ENCODE measurements at regions not wholly inside any gene's neighbourhood (a gene's known extent, or its start where the extent isn't known, plus 50 kb on each side); places are given as distances from the start of the nearest gene placed in this dataset.

DNA sequence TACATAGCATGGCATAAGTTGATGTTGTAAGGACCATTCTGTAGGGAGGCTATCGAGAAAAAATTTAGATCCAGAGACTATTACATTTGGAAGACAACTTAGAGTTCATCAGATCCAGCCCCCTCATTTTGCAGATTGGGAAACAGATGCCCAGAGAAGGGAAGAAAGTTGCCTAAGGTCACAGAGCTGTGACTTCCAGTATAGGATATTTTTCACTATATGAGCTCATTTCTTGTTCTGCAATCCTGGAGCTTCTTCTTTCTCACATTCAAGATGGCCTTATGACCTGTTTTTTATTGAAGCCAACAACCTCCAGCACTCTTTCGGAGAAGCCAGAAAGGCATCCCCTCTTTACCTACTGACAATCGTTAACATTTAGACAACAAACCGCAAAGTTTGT lies 421.8 kb upstream of the PLXNA2 start:
- no peak for DNase-seq (ENCODE audit: low spot score in 2 of 2)
- H3K4me3 ChIP-seq (ENCODE audit: low read depth, poor library complexity, severe bottlenecking): no peak overlapping the region
- intact Hi-C loops (cut with DNase I; ENCODE audit: low total_unique reads): no loop called here
- 90% methylated on average over 4 of the region's 4 CpGs for WGBS, 2 donors
- TF ChIP-seq CTCF (IDR thresholded peaks at IDR 0.05) (no peak), POLR2A (IDR thresholded peaks at IDR 0.05) (no peak)

- WGBS, 2 donors: 55 to 59% methylated on average over 1 of the region's 1 CpG
- H3K4me3 ChIP-seq (ENCODE audit: low read depth, poor library complexity, severe bottlenecking): no peak overlapping the region
- DNase-seq (ENCODE audit: low spot score in 2 of 2): no peak
- intact Hi-C loops (cut with DNase I; ENCODE audit: low total_unique reads): loop anchor here (2.0 kb wide), 1 partner anchor 22 kb away; no protein-coding TSS in a partner anchor
- no peak for TF ChIP-seq CTCF (IDR thresholded peaks at IDR 0.05)
- TF ChIP-seq POLR2A (IDR thresholded peaks at IDR 0.05): no peak
Measured at GRCh38 chr1:208668991-208669390, 424.8 kb upstream of the PLXNA2 start.

DNA sequence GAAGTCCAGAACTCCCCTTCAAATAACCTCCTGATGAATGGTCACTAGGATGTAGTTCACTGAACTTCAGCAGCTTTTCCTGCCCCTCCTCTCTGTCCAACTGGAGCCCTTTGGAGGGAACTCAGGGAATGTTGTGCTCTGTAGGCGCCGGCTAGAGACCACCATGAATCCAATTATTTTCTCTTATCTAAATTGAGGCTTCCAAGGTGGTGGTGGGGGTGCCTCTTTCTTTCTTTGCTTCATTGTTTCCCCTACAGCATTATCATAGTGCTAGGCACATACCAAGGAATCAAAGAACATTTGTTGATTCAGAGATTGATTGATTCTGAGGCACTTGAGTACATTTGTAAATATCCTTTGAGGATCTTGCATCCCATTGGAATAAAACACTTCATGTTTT lies 426.6 kb upstream of the PLXNA2 start:
- no peak overlapping the region for H3K4me3 ChIP-seq (ENCODE audit: low read depth, poor library complexity, severe bottlenecking)
- DNase-seq (ENCODE audit: low spot score in 2 of 2): no peak
- WGBS, 2 donors: 95 to 96% methylated on average over 2 of the region's 2 CpGs
- intact Hi-C loops (cut with DNase I; ENCODE audit: low total_unique reads): no loop called here
- TF ChIP-seq POLR2A (IDR thresholded peaks at IDR 0.05): no peak
- no peak for TF ChIP-seq CTCF (IDR thresholded peaks at IDR 0.05)

DNA sequence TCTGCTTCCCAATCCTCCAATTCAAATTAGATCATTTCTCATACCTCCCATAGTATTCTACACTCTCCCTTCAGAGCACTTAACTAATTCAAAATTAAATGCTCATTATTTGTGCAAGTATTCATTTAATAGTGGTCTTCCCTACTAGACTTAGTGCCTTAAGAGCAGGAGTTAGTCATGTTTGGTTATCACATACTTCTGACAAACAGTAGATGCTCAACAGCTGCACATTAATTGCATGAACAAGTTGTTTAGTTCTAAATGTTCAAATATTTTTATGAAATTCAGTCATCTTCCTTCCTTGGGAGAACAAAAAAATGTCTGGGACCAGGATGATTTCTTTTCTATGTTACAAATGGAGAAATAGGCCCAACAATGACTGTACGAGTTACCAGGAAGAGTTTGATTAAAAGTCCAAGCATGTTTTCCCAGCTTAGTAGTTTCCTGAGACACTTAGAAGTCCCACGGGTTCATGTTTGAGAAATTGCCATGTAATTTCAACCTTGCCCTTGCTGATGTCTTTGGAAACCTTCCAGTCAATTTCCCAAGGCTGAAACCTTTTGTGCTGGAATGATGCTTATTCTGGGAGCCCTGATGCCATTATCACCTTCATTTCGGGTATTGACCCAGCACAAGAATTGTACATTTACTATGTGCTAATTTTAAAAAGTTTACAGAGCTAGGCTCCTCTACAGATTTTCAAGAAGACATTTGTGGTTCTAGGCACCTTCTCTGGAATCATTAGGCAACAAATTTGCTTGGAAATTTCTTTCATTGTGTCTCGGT lies 437.9 kb upstream of the PLXNA2 start:
- DNase-seq (ENCODE audit: low spot score in 2 of 2): no peak
- H3K4me3 ChIP-seq (ENCODE audit: low read depth, poor library complexity, severe bottlenecking): no peak overlapping the region
- intact Hi-C loops (cut with DNase I; ENCODE audit: low total_unique reads): no loop called here
- TF ChIP-seq CTCF (IDR thresholded peaks at IDR 0.05) (no peak), POLR2A (IDR thresholded peaks at IDR 0.05) (no peak)
- WGBS, 2 donors: 55 to 60% methylated on average over 4 of the region's 4 CpGs

GRCh38 chr1:208682664-208683013 lies 438.5 kb upstream of the PLXNA2 start:
- no peak overlapping the region for H3K4me3 ChIP-seq (ENCODE audit: low read depth, poor library complexity, severe bottlenecking)
- intact Hi-C loops (cut with DNase I; ENCODE audit: low total_unique reads): no loop called here
- no peak for DNase-seq (ENCODE audit: low spot score in 2 of 2)
- WGBS, 2 donors: 15 to 18% methylated on average over 2 of the region's 2 CpGs
- TF ChIP-seq POLR2A (IDR thresholded peaks at IDR 0.05) (no peak), CTCF (IDR thresholded peaks at IDR 0.05) (no peak)

DNA sequence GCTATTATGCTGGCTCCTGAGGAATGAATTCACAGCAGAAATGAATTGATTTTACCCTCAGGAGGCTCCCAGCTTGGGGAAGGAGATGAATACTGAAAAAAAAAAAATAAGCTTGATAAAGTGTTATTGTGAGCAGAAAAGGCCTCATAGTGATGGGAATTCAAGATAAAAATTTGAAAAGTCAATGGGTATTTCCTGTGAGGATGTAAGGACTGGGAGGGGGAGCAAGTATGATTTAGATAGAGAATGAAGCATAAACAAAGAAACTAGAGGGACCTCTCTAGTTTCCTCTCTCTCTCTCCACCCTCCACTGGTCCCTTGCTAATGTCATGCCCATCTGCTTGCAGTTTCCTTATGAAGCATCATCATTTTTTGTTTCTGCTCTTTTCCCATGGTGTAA lies 439.0 kb upstream of the PLXNA2 start:
- DNase-seq (ENCODE audit: low spot score in 2 of 2): no peak
- intact Hi-C loops (cut with DNase I; ENCODE audit: low total_unique reads): no loop called here
- no peak overlapping the region for H3K4me3 ChIP-seq (ENCODE audit: low read depth, poor library complexity, severe bottlenecking)
- TF ChIP-seq CTCF (IDR thresholded peaks at IDR 0.05) (no peak), POLR2A (IDR thresholded peaks at IDR 0.05) (no peak)

All from lower leg skin (tissue), 4 donors.